ENCODE measurements at regions not wholly inside any gene's neighbourhood (a gene's known extent, or its start where the extent isn't known, plus 50 kb on each side); places are given as distances from the start of the nearest gene placed in this dataset.
"Not testable (repeated sequence)": the region's sequence is repeated elsewhere in the genome, so short reads cannot be mapped to it uniquely, and the experiment has no call there.

GRCh38 chrX:89871662-89872061, 50.0 kb upstream of the TGIF2LX start:
- not testable (repeated sequence) for H3K4me1 ChIP-seq (ENCODE audit: insufficient read depth); H2AFZ ChIP-seq; H3K36me3 ChIP-seq (replicated peaks; ENCODE audit: insufficient read depth, low read depth); H3K9me2 ChIP-seq (replicated peaks; ENCODE audit: insufficient read depth); H3K27ac ChIP-seq; H3K4me2 ChIP-seq; H3K27me3 ChIP-seq; H3K9me3 ChIP-seq (ENCODE audit: low read depth); H3K79me2 ChIP-seq; H3K4me3 ChIP-seq; H4K20me1 ChIP-seq (ENCODE audit: insufficient read depth, poor library complexity, severe bottlenecking)
- peak; percentile 70 for DNase-seq (ENCODE audit: low spot score)
- WGBS (ENCODE audit: low lambda C conversion rate, missing lambda C conversion rate): 39% methylated on average over 4 of the region's 4 CpGs
- TF ChIP-seq CTCF (IDR thresholded peaks at IDR 0.05; ENCODE audit: poor library complexity): peak; percentile 55

All from hepatocyte (in vitro differentiated cells).